ENCODE measurements at regions not wholly inside any gene's neighbourhood (a gene's known extent, or its start where the extent isn't known, plus 50 kb on each side); places are given as distances from the start of the nearest gene placed in this dataset.

- Histone ChIP-seq H3K79me2 (ENCODE audit: control insufficient read depth, insufficient read depth, low read length) (no peaks in the 10 kb centered on the region), H4K20me1 (ENCODE audit: control insufficient read depth, extremely low read depth, insufficient read depth, low read length) (no peaks in the 10 kb centered on the region), H3K27ac (ENCODE audit: insufficient read depth, low read length) (no peak overlapping the region), H3K4me2 (ENCODE audit: extremely low read depth, insufficient read depth, low read length) (no peak overlapping the region), H3K9ac (ENCODE audit: insufficient read depth, low read length) (no peak overlapping the region), H3K36me3 (ENCODE audit: control insufficient read depth, insufficient read depth, low read length) (no peaks in the 10 kb centered on the region), H2AFZ (ENCODE audit: low read length) (no peak overlapping the region), H3K4me3 (replicated peaks in 1 of 4; ENCODE audit: control extremely low read depth in 1 of 4, insufficient read depth in 1 of 4, low read depth in 3 of 4, low read length in 4 of 4) (no peak overlapping the region), H3K9me3 (ENCODE audit: control insufficient read depth, insufficient read depth, low read depth, low read length) (no peaks in the 10 kb centered on the region), H3K27me3 (ENCODE audit: control insufficient read depth, insufficient read depth, low read length) (peaks cover 11% of the 10 kb centered on the region), H3K4me1 (ENCODE audit: control insufficient read depth, extremely low read depth, insufficient read depth, low read length) (no peaks in the 10 kb centered on the region)
- DNase-seq (ENCODE audit: low read depth in 2 of 2) = no peak
- no peak for TF ChIP-seq EZH2 (IDR thresholded peaks at IDR 0.05; ENCODE audit: low read length, missing control alignments)
- no peak for TF ChIP-seq CTCF (conservative IDR thresholded peaks at IDR 0.05 in 1 of 2, IDR thresholded peaks at IDR 0.05 in 1 of 2; ENCODE audit: low read depth in 1 of 2, low read length in 2 of 2)
Measured at GRCh38 chr10:78912361-78913218, 156.2 kb upstream of the ZMIZ1 start.

GRCh38 chr10:78913219-78914059 is 155.3 kb upstream of the ZMIZ1 start:
- no peak for DNase-seq (ENCODE audit: low read depth in 2 of 2)
- no peaks in the 10 kb centered on the region for H3K36me3 ChIP-seq (ENCODE audit: control insufficient read depth, insufficient read depth, low read length)
- no peak overlapping the region for H3K4me2 ChIP-seq (ENCODE audit: extremely low read depth, insufficient read depth, low read length)
- TF ChIP-seq CTCF (conservative IDR thresholded peaks at IDR 0.05 in 1 of 2, IDR thresholded peaks at IDR 0.05 in 1 of 2; ENCODE audit: low read depth in 1 of 2, low read length in 2 of 2) = no peak
- TF ChIP-seq EZH2 (IDR thresholded peaks at IDR 0.05; ENCODE audit: low read length, missing control alignments) = no peak
- no peak overlapping the region for H3K27ac ChIP-seq (ENCODE audit: insufficient read depth, low read length)
- H3K9ac ChIP-seq (ENCODE audit: insufficient read depth, low read length) = no peak overlapping the region
- no peaks in the 10 kb centered on the region for H4K20me1 ChIP-seq (ENCODE audit: control insufficient read depth, extremely low read depth, insufficient read depth, low read length)
- no peak overlapping the region for H3K4me3 ChIP-seq (replicated peaks in 1 of 4; ENCODE audit: control extremely low read depth in 1 of 4, insufficient read depth in 1 of 4, low read depth in 3 of 4, low read length in 4 of 4)
- no peaks in the 10 kb centered on the region for H3K9me3 ChIP-seq (ENCODE audit: control insufficient read depth, insufficient read depth, low read depth, low read length)
- H3K27me3 ChIP-seq (ENCODE audit: control insufficient read depth, insufficient read depth, low read length) = peaks cover 12% of the 10 kb centered on the region
- H3K79me2 ChIP-seq (ENCODE audit: control insufficient read depth, insufficient read depth, low read length) = no peaks in the 10 kb centered on the region
- no peaks in the 10 kb centered on the region for H3K4me1 ChIP-seq (ENCODE audit: control insufficient read depth, extremely low read depth, insufficient read depth, low read length)
- H2AFZ ChIP-seq (ENCODE audit: low read length) = no peak overlapping the region

GRCh38 chr10:78914060-78914378 is 154.7 kb upstream of the ZMIZ1 start:
- Histone ChIP-seq H3K4me2 (ENCODE audit: extremely low read depth, insufficient read depth, low read length) (no peak overlapping the region), H3K9ac (ENCODE audit: insufficient read depth, low read length) (no peak overlapping the region), H3K9me3 (ENCODE audit: control insufficient read depth, insufficient read depth, low read depth, low read length) (no peaks in the 10 kb centered on the region), H3K79me2 (ENCODE audit: control insufficient read depth, insufficient read depth, low read length) (no peaks in the 10 kb centered on the region), H4K20me1 (ENCODE audit: control insufficient read depth, extremely low read depth, insufficient read depth, low read length) (no peaks in the 10 kb centered on the region), H3K36me3 (ENCODE audit: control insufficient read depth, insufficient read depth, low read length) (no peaks in the 10 kb centered on the region), H3K4me3 (replicated peaks in 1 of 4; ENCODE audit: control extremely low read depth in 1 of 4, insufficient read depth in 1 of 4, low read depth in 3 of 4, low read length in 4 of 4) (no peak overlapping the region), H2AFZ (ENCODE audit: low read length) (no peak overlapping the region), H3K27ac (ENCODE audit: insufficient read depth, low read length) (no peak overlapping the region), H3K4me1 (ENCODE audit: control insufficient read depth, extremely low read depth, insufficient read depth, low read length) (no peaks in the 10 kb centered on the region), H3K27me3 (ENCODE audit: control insufficient read depth, insufficient read depth, low read length) (peaks cover 13% of the 10 kb centered on the region)
- no peak for DNase-seq (ENCODE audit: low read depth in 2 of 2)
- TF ChIP-seq CTCF (conservative IDR thresholded peaks at IDR 0.05 in 1 of 2, IDR thresholded peaks at IDR 0.05 in 1 of 2; ENCODE audit: low read depth in 1 of 2, low read length in 2 of 2) (no peak), EZH2 (IDR thresholded peaks at IDR 0.05; ENCODE audit: low read length, missing control alignments) (no peak)
